GM23338 (cell line): ENCODE measurements at regions not wholly inside any gene's neighbourhood (a gene's known extent, or its start where the extent isn't known, plus 50 kb on each side); places are given as distances from the start of the nearest gene placed in this dataset.

Source experiments
- ATAC-seq: fragments of 200-7000 bp; cut with Tn5 transposase; 3 replicates; pipeline ENCODE4 v1.9.1; 2020
- DNase-seq: peaks from one replicate; pipeline ENCODE4 v3.0.0-alpha.2; 2015; ENCODE audit warnings: low spot score
- H2AFZ ChIP-seq: fragments of 200-600 bp; sonication (generic); 2 replicates; pipeline ENCODE4 v1.8.0; 2016; ENCODE audit warnings: antibody characterized with exemption, mild to moderate bottlenecking, moderate library complexity
- H3F3A ChIP-seq: fragments of 200-600 bp; sonication (generic); replicated peaks from 2 replicates; pipeline ENCODE4 v1.8.0; 2017; ENCODE audit warnings: antibody characterized with exemption, mixed run types, low read depth
- H3K27ac ChIP-seq: fragments of 200-600 bp; sonication (generic); 2 replicates; pipeline ENCODE4 v1.6.1; 2016; ENCODE audit warnings: low read depth
- H3K27me3 ChIP-seq: fragments of 200-600 bp; sonication (generic); 2 replicates; pipeline ENCODE4 v1.8.0; 2016; ENCODE audit warnings: mild to moderate bottlenecking, mixed run types, moderate library complexity; ENCODE audit not compliant: insufficient read depth
- H3K36me3 ChIP-seq: fragments of 200-600 bp; sonication (generic); 2 replicates; pipeline ENCODE4 v1.8.0; 2016; ENCODE audit warnings: mild to moderate bottlenecking; ENCODE audit not compliant: insufficient read depth
- H3K4me1 ChIP-seq: fragments of 200-600 bp; sonication (generic); 2 replicates; pipeline ENCODE4 v1.8.0; 2016; ENCODE audit warnings: mild to moderate bottlenecking, moderate library complexity; ENCODE audit not compliant: insufficient read depth
- H3K4me2 ChIP-seq: fragments of 200-600 bp; sonication (generic); 2 replicates; pipeline ENCODE4 v1.7.1; 2017; ENCODE audit warnings: mixed run types
- H3K4me3 ChIP-seq: fragments of 200-600 bp; sonication (generic); 2 replicates; pipeline ENCODE4 v1.6.1; 2016; ENCODE audit warnings: mixed run types
- H3K79me2 ChIP-seq: fragments of 200-600 bp; sonication (generic); replicated peaks from 2 replicates; pipeline ENCODE4 v1.8.0; 2017; ENCODE audit warnings: mild to moderate bottlenecking; ENCODE audit not compliant: insufficient read depth
- H3K9me2 ChIP-seq: fragments of 200-600 bp; sonication (generic); 2 replicates; pipeline ENCODE4 v1.8.0; 2017; ENCODE audit not compliant: insufficient read depth
- H4K20me1 ChIP-seq: fragments of 200-600 bp; sonication (generic); replicated peaks from 2 replicates; pipeline ENCODE4 v1.8.0; 2017; ENCODE audit warnings: mild to moderate bottlenecking; ENCODE audit not compliant: insufficient read depth
- H3K27ac Mint-ChIP-seq: 2 replicates; pipeline ENCODE4 v1.8.0; 2020; ENCODE audit warnings: inconsistent platforms, mild to moderate bottlenecking, moderate library complexity, mixed read lengths
- H3K27me3 Mint-ChIP-seq: 3 replicates; pipeline ENCODE4 v1.8.0; 2022; ENCODE audit warnings: low read depth, mild to moderate bottlenecking, moderate library complexity, mixed read lengths, inconsistent platforms; ENCODE audit not compliant: insufficient read depth, poor library complexity
- H3K36me3 Mint-ChIP-seq: 3 replicates; pipeline ENCODE4 v1.8.0; 2021; ENCODE audit warnings: low read depth, mild to moderate bottlenecking, inconsistent platforms, moderate library complexity, mixed read lengths
- H3K4me1 Mint-ChIP-seq: 3 replicates; pipeline ENCODE4 v1.8.0; 2020; ENCODE audit warnings: mild to moderate bottlenecking, inconsistent platforms, mixed read lengths
- H3K4me3 Mint-ChIP-seq: 3 replicates; pipeline ENCODE4 v1.8.0; 2021; ENCODE audit warnings: moderate library complexity, mild to moderate bottlenecking, inconsistent platforms, mixed read lengths
- H3K9me3 Mint-ChIP-seq: 3 replicates; pipeline ENCODE4 v1.8.0; 2020; ENCODE audit warnings: moderate library complexity, mild to moderate bottlenecking, inconsistent platforms, mixed read lengths
- CREB1 ChIP-seq: fragments of 250-450 bp; sonication (Bioruptor Pico); IDR thresholded peaks from 2 replicates; pipeline ENCODE4 v1.5.0; 2020; ENCODE audit warnings: low read depth, mild to moderate bottlenecking, moderate library complexity
- EZH2 ChIP-seq: fragments of 200-600 bp; sonication (generic); IDR thresholded peaks from one replicate; pipeline ENCODE4 v1.8.0; 2017; ENCODE audit warnings: antibody characterized with exemption, mild to moderate bottlenecking, low read depth; ENCODE audit not compliant: unreplicated experiment
- EZH2phosphoT487 ChIP-seq: fragments of 200-600 bp; sonication (generic); IDR thresholded peaks from one replicate; pipeline ENCODE4 v1.8.1; 2018; ENCODE audit warnings: antibody characterized with exemption; ENCODE audit not compliant: unreplicated experiment
- POLR2AphosphoS5 ChIP-seq: IDR thresholded peaks from 2 replicates; pipeline ENCODE4 v1.6.1; 2016; ENCODE audit warnings: antibody characterized with exemption, low read depth
- ZNF331 ChIP-seq: fragments of 250-450 bp; sonication (Bioruptor Pico); IDR thresholded peaks from 2 replicates; pipeline ENCODE4 v1.5.0; 2020; ENCODE audit warnings: low read depth, mild to moderate bottlenecking, moderate library complexity
- TF ChIP-seq, protein P1 (sequence below), 2 experiments: fragments of 200-600 bp in 1 of 2; sonication (generic) in 1 of 2; conservative IDR thresholded peaks; 2 replicates each; pipeline versions ENCODE4 v1.5.1 to v1.6.1; 2016 to 2017; ENCODE audit warnings: antibody characterized with exemption in 2 of 2, low read depth in 2 of 2, mild to moderate bottlenecking in 2 of 2, moderate library complexity in 1 of 2
- TF ChIP-seq, protein P2 (sequence below): IDR thresholded peaks from one replicate; pipeline ENCODE4 v1.6.1; 2018; ENCODE audit warnings: antibody characterized with exemption; ENCODE audit not compliant: unreplicated experiment

DNA sequence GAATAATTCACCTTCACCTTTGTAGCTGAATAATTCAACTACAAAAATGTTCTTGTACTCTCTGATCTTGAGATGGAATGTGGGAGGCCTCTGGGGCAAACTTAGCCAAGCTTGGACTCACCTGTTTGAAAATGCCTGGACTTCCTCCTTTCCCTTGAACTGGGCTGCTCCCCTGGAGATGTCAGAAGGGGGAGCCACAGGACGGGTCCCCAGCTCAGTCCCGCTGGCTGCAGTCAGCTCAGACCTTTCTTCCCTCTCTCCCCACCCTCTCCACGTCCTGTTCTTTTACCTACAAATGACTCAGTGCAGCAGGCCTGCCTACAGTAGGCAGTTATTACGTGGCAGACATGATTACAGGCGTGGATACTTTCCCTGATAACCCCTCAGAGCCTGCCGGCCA is 131.5 kb upstream of the RALGAPA2 start:
- peak; percentile 70 for DNase-seq
- Histone ChIP-seq H3F3A (no peaks in the 10 kb centered on the region), H3K79me2 (no peaks in the 10 kb centered on the region), H3K9me2 (0 out of 2 replicates have a peak, but pooled peaks cover 5% of the 10 kb centered on the region), H3K4me1 (no peaks in the 10 kb centered on the region; the same call in 1 of the 2 replicates), H4K20me1 (no peaks in the 10 kb centered on the region; the same call in 1 of the 2 replicates), H3K4me2 (no peak overlapping the region), H3K4me3 (no peak overlapping the region), H3K27ac (no peak overlapping the region), H3K36me3 (no peaks in the 10 kb centered on the region), H3K27me3 (no peaks in the 10 kb centered on the region), H2AFZ (peak overlapping the region; percentile 97; the same call in 1 of the 2 replicates)
- H3K4me3 Mint-ChIP-seq, result no peak overlapping the region
- peaks cover 6% of the 10 kb centered on the region; the same call in 2 of the 3 replicates for H3K4me1 Mint-ChIP-seq
- no peaks in the 10 kb centered on the region for H3K9me3 Mint-ChIP-seq
- no peak for TF ChIP-seq CREB1 (CRISPR knock-in tag)
- TF ChIP-seq EZH2phosphoT487, result no peak
- TF ChIP-seq EZH2, result no peak
- TF ChIP-seq, protein P1, sequence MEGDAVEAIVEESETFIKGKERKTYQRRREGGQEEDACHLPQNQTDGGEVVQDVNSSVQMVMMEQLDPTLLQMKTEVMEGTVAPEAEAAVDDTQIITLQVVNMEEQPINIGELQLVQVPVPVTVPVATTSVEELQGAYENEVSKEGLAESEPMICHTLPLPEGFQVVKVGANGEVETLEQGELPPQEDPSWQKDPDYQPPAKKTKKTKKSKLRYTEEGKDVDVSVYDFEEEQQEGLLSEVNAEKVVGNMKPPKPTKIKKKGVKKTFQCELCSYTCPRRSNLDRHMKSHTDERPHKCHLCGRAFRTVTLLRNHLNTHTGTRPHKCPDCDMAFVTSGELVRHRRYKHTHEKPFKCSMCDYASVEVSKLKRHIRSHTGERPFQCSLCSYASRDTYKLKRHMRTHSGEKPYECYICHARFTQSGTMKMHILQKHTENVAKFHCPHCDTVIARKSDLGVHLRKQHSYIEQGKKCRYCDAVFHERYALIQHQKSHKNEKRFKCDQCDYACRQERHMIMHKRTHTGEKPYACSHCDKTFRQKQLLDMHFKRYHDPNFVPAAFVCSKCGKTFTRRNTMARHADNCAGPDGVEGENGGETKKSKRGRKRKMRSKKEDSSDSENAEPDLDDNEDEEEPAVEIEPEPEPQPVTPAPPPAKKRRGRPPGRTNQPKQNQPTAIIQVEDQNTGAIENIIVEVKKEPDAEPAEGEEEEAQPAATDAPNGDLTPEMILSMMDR (conservative IDR thresholded peaks at IDR 0.05; ENCODE audit: low read depth in 2 of 2), result peak; percentile 52 to 80
- TF ChIP-seq POLR2AphosphoS5, result no peak
- TF ChIP-seq, protein P2, sequence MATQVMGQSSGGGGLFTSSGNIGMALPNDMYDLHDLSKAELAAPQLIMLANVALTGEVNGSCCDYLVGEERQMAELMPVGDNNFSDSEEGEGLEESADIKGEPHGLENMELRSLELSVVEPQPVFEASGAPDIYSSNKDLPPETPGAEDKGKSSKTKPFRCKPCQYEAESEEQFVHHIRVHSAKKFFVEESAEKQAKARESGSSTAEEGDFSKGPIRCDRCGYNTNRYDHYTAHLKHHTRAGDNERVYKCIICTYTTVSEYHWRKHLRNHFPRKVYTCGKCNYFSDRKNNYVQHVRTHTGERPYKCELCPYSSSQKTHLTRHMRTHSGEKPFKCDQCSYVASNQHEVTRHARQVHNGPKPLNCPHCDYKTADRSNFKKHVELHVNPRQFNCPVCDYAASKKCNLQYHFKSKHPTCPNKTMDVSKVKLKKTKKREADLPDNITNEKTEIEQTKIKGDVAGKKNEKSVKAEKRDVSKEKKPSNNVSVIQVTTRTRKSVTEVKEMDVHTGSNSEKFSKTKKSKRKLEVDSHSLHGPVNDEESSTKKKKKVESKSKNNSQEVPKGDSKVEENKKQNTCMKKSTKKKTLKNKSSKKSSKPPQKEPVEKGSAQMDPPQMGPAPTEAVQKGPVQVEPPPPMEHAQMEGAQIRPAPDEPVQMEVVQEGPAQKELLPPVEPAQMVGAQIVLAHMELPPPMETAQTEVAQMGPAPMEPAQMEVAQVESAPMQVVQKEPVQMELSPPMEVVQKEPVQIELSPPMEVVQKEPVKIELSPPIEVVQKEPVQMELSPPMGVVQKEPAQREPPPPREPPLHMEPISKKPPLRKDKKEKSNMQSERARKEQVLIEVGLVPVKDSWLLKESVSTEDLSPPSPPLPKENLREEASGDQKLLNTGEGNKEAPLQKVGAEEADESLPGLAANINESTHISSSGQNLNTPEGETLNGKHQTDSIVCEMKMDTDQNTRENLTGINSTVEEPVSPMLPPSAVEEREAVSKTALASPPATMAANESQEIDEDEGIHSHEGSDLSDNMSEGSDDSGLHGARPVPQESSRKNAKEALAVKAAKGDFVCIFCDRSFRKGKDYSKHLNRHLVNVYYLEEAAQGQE, result no peak
- H3K36me3 Mint-ChIP-seq, result no peaks in the 10 kb centered on the region
- peaks cover 4% of the 10 kb centered on the region for H3K27me3 Mint-ChIP-seq
- peak; percentile 95 for ATAC-seq
- H3K27ac Mint-ChIP-seq, result no peak overlapping the region

DNA sequence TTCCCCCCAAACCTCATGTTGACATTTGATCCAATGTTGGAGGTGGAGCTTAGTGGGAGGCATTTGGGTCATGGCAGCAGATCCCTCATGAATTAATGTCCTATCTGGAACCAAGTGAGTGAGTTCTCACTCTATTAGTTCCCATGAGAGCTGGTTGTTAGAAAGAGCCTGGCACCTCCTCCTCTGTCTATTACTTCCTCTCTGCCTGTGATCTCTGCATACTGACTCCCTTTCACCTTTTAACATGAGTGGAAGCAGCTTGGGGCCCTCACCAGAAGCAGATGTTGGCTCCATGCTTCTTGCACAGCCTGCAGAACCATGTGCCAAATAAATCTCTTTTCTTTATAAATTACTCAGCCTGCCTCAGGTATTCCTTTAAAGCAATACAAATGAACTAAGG is 127.3 kb upstream of the RALGAPA2 start:
- Histone ChIP-seq H3K4me2 (no peak overlapping the region), H3K9me2 (0 out of 2 replicates have a peak, but pooled peaks cover 5% of the 10 kb centered on the region), H3K36me3 (no peaks in the 10 kb centered on the region), H2AFZ (no peak overlapping the region), H3K27me3 (peaks cover 2% of the 10 kb centered on the region; the same call in 1 of the 2 replicates), H3K79me2 (no peaks in the 10 kb centered on the region), H4K20me1 (no peaks in the 10 kb centered on the region), H3F3A (no peaks in the 10 kb centered on the region), H3K27ac (no peak overlapping the region), H3K4me3 (no peak overlapping the region), H3K4me1 (no peaks in the 10 kb centered on the region; the same call in 1 of the 2 replicates)
- Mint-ChIP-seq H3K4me1 (peaks cover 9% of the 10 kb centered on the region; the same call in 2 of the 3 replicates), H3K36me3 (no peaks in the 10 kb centered on the region), H3K27me3 (peaks cover 6% of the 10 kb centered on the region), H3K4me3 (no peak overlapping the region), H3K9me3 (no peaks in the 10 kb centered on the region), H3K27ac (no peak overlapping the region)
- ATAC-seq (no peak), DNase-seq (no peak)
- TF ChIP-seq, protein P2, result no peak
- no peak for TF ChIP-seq ZNF331 (CRISPR knock-in tag)
